Adrenal gland (tissue), 5 donors: ENCODE measurements at regions not wholly inside any gene's neighbourhood (a gene's known extent, or its start where the extent isn't known, plus 50 kb on each side); places are given as distances from the start of the nearest gene placed in this dataset.

Experiments used
- POLR2A ChIP-seq, 2 donors: fragments of 450-650 bp; IDR thresholded peaks; one replicate each; pipeline ENCODE4 v1.6.1; 2017; ENCODE audit warnings: antibody characterized with exemption in 2 of 2, mild to moderate bottlenecking in 2 of 2, moderate library complexity in 1 of 2
- TF ChIP-seq, protein P1 (sequence below), 6 experiments: fragments of 450-650 bp in 4 of 6; fragments of 200-600 bp in 2 of 6; sonication (generic) in 1 of 6; IDR thresholded peaks; 1 replicate in 5 of 6; 2 replicates in 1 of 6; pipeline versions ENCODE4 v1.5.1 to v1.8.0; 2016 to 2021; ENCODE audit warnings: antibody characterized with exemption in 6 of 6, mild to moderate bottlenecking in 2 of 6, moderate library complexity in 1 of 6
- donor health status: DM: no; HTN: no; CAD: no.

DNA sequence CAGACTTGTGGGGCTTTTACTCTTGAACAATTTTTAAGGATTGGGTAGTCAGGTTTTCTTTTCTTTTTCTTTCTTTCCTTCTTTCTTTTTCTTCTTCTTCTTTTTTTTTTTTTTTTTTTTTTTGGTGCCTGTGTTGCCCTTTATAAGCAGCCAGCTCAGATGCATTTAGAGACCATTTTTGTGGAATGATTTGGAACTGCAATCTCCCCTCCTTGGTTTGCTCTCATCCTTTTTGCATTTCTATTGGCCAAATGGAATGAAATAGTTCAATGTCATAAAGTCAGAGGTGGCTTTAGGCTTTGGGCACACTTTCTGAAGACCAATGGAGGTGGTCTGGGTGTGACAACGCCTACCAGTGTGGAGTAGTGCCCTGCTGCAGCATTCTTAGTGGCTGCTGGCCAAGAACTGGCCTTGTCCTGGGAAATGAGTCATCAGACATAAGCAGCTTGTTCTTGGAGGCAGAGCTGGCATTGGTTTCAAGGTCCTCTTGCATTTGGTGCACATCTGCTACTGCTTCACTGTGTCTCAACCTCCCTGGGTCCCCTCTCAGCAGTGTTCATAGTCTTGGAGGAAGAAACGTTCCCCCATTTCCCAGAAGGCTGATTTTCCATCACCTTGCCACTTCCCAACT is 84.5 kb downstream of the CT47B1 start:
- TF ChIP-seq, protein P1, sequence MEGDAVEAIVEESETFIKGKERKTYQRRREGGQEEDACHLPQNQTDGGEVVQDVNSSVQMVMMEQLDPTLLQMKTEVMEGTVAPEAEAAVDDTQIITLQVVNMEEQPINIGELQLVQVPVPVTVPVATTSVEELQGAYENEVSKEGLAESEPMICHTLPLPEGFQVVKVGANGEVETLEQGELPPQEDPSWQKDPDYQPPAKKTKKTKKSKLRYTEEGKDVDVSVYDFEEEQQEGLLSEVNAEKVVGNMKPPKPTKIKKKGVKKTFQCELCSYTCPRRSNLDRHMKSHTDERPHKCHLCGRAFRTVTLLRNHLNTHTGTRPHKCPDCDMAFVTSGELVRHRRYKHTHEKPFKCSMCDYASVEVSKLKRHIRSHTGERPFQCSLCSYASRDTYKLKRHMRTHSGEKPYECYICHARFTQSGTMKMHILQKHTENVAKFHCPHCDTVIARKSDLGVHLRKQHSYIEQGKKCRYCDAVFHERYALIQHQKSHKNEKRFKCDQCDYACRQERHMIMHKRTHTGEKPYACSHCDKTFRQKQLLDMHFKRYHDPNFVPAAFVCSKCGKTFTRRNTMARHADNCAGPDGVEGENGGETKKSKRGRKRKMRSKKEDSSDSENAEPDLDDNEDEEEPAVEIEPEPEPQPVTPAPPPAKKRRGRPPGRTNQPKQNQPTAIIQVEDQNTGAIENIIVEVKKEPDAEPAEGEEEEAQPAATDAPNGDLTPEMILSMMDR (IDR thresholded peaks at IDR 0.05): peak in 1 of 6 experiments; percentile 13
- TF ChIP-seq POLR2A (IDR thresholded peaks at IDR 0.05): no peak
